Superior temporal gyrus (tissue), 1 donor: ENCODE measurements at regions not wholly inside any gene's neighbourhood (a gene's known extent, or its start where the extent isn't known, plus 50 kb on each side); places are given as distances from the start of the nearest gene placed in this dataset.

Experiments
- DNase-seq: peaks from one replicate; pipeline ENCODE4 v3.0.0-alpha.2; 2016; ENCODE audit errors: extremely low spot score

GRCh38 chr15:94535298-94536048 lies 304.1 kb downstream of the MCTP2 start:
- no peak for DNase-seq

GRCh38 chr15:94536549-94536948 lies 305.2 kb downstream of the MCTP2 start:
- no peak for DNase-seq

- DNase-seq: no peak
Measured at GRCh38 chr15:94538280-94538679, 306.9 kb downstream of the MCTP2 start.

- no peak for DNase-seq
Measured at GRCh38 chr15:94542391-94542790, 311.0 kb downstream of the MCTP2 start.

- no peak for DNase-seq
Measured at GRCh38 chr15:94546808-94547207, 315.4 kb downstream of the MCTP2 start.

- no peak for DNase-seq
Measured at GRCh38 chr15:94547711-94548110, 316.4 kb downstream of the MCTP2 start.

GRCh38 chr15:94555841-94556519 lies 324.6 kb downstream of the MCTP2 start:
- no peak for DNase-seq

GRCh38 chr15:94561036-94561689 lies 329.8 kb downstream of the MCTP2 start:
- DNase-seq: no peak

GRCh38 chr15:94563456-94563855 lies 332.1 kb downstream of the MCTP2 start:
- no peak for DNase-seq

GRCh38 chr15:94576889-94577533 lies 345.6 kb downstream of the MCTP2 start:
- peak; percentile 29 for DNase-seq

GRCh38 chr15:94579286-94579685 lies 347.9 kb downstream of the MCTP2 start:
- DNase-seq: peak; percentile 22

- no peak for DNase-seq
Measured at GRCh38 chr15:94580211-94580885, 349.0 kb downstream of the MCTP2 start.

- DNase-seq: peak; percentile 9
Measured at GRCh38 chr15:94582368-94582767, 351.0 kb downstream of the MCTP2 start.

GRCh38 chr15:94584833-94585244 lies 353.5 kb downstream of the MCTP2 start:
- DNase-seq: no peak

GRCh38 chr15:94586099-94586498 lies 354.7 kb downstream of the MCTP2 start:
- DNase-seq: no peak

- no peak for DNase-seq
Measured at GRCh38 chr15:94587113-94587512, 355.8 kb downstream of the MCTP2 start.

GRCh38 chr15:94588993-94589392 lies 357.6 kb downstream of the MCTP2 start:
- DNase-seq: no peak

- DNase-seq: no peak
Measured at GRCh38 chr15:94592495-94592894, 361.1 kb downstream of the MCTP2 start.

GRCh38 chr15:94596707-94597106 lies 365.3 kb downstream of the MCTP2 start:
- DNase-seq: no peak

- DNase-seq: no peak
Measured at GRCh38 chr15:94600505-94600904, 369.1 kb downstream of the MCTP2 start.

GRCh38 chr15:94602754-94603470 lies 371.6 kb downstream of the MCTP2 start:
- DNase-seq: no peak
